Stimulated activated CD8-positive, alpha-beta memory T cell treated with anti-CD3 and anti-CD28 coated beads, Interleukin-4, amount 100 ng/mL, for 4 hours (primary cell): ENCODE measurements at regions not wholly inside any gene's neighbourhood (a gene's known extent, or its start where the extent isn't known, plus 50 kb on each side); places are given as distances from the start of the nearest gene placed in this dataset.

Experiments
- DNase-seq, 2 donors: peaks; one replicate each; pipeline ENCODE4 v3.0.0-alpha.2; 2020; ENCODE audit warnings: low read depth in 2 of 2, low spot score in 1 of 2

DNA sequence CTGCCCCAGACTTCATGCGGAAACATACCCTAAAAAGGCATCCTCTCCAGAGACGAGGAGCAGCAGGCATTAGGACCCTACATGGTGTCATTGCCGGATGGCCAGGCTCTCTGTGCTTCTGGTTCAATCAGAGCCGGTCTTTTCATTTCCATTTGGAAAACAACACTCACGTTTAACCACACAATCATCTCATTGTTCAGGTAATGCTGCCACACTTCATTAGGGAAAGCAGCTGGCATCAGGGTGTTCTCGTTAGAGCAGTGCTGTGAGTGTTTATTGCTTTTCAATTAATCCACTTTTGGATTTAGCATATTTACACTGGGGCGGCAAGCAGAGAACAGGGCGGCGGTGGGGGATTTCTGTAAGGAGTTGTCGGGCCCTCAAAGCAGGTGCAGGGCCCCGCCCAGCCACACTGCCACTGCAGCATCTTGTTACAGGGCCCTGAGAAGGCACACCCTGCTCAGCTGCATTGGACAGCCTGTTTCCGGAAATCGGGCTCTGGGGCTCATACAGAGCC, 338.6 kb downstream of the SHANK2 start:
- DNase-seq: no peak

DNA sequence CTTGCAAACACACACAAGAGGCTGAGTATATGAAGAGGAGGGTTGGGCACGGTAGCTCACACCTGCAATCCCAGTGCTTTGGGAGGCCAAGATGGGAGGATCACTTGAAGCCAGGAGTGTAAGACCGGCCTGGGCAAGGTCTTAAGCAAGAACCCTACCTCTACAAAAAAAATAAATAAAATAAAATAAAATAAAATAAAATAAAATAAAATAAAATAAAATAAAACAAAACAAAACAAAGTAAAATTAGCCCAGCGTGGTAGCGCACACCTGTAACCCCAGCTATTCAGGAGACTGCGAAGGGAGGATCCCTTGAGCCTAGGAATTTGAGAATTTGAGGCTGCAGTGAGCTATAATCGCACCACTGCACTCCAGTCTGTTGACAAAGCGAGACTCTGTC, 337.9 kb downstream of the SHANK2 start:
- no peak for DNase-seq

DNA sequence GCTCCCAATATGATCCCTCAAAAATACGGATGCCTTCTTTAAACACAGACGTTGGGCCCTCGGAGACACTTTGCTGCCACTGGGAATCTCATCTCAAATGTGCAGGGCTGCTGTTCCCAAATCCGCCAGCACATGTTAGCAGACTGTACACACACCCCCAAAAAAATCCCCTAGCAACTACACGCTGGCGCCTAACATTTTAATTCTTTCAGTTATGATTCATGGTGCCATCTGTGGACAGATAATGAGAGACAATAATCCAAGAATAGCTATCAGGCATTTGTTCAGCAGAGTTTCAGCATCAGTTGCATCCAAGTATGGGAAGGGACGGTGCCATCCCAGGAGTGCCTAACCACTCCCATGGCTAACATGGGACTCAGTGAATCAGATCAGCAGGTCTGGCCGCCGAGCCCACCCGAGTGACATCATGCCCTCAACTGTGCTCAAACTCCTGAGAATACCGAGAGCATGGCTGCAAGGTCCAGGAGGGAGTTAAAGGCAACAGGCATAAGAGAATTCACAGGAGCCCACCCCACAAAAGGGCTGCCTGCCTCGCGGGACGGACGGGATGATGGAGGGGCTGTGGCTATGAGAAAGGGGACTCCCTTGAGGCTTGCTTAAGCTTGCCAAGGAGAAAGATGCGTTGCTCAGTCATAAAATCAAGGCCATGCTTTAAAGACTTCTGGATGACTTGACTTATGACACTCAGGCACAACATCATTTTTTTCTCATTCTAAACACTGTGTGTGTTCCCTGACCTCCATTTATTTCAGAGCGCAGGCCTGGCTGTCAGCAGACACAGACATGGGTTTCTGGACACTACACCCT, 337.0 kb downstream of the SHANK2 start:
- no peak for DNase-seq

DNA sequence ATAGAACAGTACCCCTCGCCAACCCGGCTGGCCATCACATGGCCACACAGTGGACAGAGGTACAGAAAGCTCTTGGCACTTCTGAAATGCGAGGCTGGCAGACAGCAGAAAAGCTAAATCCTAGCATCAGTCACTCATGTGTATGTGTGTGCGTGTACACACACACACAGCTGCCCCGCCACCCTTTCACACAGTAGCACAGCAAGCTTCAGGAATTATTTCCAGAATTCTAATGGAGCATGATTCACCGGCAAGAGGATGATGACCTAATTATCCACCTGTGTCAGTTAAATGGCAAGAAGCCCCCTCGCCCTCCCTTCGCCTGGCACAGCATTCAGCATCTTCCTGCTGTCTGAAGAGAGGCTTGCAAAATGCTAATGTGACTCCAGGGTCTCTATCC, 336.0 kb downstream of the SHANK2 start:
- no peak for DNase-seq

DNA sequence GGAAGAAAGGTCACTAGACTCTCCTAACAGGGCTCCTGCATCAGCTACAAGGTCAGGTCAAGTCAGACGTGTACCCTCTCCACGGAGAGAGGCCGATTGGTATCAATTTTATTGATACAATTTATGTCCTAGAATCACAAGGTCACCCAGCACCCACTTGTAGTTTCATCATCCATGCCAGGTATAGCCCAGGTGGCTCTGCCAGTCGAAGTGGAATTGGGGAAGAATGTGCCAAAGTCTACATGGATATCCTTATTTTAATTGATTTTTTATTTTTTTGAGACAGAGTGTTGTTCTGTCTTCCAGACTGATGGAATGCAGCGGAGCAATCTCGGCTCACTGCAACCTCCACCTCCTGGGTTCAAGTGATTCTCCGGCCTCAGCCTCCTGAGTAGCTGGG, 334.1 kb downstream of the SHANK2 start:
- no peak for DNase-seq

DNA sequence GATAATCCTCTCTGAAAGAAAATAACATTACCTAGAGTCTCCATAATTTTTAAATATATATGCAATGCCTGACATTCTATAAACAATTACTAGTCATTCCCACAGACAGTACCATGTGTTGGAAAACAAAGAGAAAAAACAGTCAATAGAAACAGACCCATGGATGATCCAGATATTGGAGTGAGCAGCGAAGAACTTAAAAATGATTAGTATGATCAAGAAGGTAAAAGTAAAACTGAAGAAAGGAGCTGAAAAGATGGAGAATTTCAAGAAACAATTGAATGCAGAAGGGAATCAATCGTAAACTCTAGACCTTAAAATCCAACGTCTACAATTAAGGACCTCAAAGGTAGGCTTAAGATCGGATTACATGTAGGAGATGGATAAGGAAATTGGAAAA, 330.6 kb downstream of the SHANK2 start:
- DNase-seq: no peak

- no peak for DNase-seq
These were observed 328.3 kb downstream of the SHANK2 start for GRCh38 chr11:70924108-70924507.

GRCh38 chr11:70925238-70925637, 327.1 kb downstream of the SHANK2 start:
- DNase-seq: no peak

DNA sequence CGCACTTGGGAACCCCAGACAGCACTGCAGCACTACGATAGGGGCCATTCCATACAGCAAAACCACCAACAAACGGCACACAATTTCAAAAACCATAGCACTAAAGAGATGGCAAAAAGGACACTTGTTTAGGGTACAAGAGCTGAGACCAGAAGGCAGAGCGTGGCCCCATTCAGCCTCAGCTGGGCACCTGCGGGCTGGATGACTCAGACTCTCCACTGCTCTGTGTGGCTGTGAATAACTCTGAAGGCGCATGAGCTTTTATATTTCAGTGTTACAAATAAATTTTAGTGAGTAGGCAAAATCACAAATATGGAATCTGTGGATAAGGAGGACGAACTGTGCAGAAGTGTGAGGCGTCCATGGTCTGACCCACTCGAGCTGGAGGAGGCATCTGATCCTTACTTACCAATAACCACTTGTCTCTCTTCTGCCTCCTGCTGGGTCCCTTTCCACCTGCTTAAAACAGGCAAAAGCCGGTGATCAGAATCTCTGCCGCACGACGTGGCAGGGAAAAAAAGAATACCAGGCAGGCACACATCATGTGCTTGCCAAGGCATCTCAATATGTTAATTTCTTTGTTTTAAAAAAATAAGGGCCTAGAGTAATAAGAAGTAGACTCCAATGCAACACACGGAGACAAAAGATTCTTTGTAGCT, 325.7 kb downstream of the SHANK2 start:
- no peak for DNase-seq

DNA sequence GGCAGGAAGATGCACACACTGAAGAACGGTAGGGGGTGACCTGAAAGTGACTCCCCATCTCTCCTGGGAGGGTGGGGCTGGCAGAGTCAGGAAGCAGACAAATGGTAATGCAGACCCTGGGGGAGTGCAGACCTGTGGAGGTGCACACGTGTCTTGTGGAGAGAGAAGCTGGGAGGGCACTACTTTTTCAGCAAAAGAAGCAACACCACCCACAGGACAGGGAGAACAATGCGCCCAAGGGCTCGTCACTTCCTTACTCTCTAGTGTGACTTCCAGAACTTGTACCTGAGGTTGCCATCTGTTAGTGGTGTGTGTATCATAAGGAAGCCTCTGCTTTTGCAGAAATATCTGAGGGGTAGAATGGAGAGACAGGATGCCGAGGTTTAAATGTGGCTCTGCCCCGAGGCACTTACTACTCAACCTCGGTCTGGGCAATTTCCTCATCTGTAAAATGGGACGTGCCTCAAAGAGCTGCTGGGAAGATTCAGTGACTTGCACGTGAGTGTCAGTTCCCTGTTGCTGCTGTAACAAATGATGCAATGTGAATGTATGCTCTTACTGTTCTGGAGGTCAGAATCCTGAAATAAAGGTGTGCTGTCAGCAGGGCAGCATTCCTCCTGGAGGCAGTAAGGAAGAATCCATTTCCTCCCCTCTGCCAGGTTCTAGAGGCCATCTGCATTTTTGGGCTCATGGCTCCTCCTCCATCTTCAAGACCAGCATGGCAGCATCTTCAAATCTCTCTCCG, 323.4 kb downstream of the SHANK2 start:
- no peak for DNase-seq

GRCh38 chr11:70930215-70930614, 322.2 kb downstream of the SHANK2 start:
- no peak for DNase-seq

DNA sequence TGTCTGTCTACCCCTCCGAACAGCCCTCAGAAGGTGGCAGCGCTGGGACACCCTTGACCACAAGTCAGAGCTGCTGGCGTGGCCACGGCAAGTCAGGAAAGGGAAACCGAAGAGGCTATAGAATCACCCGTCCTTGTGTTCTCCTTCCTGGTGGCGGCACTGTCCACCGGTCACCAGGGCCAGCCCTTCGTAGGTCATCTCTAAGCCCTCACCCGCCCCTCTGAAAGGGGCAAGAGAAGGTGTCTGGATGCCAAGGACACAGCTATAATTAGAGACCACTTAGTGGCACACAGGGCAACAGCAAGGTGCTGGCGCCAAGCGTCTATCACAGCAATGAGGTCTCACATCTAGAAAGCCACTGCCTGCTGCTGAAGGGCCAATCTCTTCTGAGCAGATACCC, 320.9 kb downstream of the SHANK2 start:
- DNase-seq: no peak

GRCh38 chr11:70933981-70934583, 318.3 kb downstream of the SHANK2 start:
- no peak for DNase-seq

GRCh38 chr11:70935006-70935768, 317.2 kb downstream of the SHANK2 start:
- DNase-seq: no peak

DNA sequence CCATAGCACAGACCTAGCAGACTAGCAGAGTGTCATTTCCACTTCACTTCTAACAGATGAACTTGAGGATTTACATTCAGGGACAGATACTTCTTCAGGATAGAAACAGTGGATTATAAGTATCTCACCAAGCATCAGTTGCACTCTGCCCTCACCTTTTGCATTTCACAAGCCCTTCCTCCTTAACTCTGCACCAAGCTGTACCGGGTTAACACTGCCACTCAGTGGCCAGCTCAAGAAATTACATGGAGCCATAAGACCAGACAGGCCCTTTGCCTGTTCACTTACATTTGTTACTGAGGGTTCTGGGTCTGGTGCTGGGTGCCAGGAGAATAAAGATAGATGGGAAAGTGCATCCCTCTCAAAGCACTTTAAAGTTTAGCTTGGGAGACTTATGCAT, 309.8 kb downstream of the SHANK2 start:
- DNase-seq: no peak

GRCh38 chr11:70944141-70944540, 308.2 kb downstream of the SHANK2 start:
- DNase-seq: no peak

DNA sequence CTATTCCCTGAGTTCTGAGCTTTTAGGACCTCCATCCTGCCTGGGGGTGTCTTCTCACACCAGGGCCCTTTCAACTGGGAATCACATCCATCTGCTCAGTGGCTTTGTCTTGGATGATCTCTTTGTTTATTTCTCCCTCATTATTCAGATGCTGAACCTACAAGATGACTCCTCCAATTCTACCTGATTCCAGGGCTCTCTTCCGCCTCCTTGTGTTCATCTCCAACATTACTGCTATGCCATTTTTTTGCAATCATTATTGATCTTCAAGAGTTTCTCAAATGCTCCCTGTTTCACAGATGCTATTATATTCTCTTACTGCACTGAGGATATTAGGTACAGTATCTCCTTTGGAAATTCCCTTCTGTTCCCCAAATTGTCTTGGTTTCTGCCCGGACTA, 307.7 kb downstream of the SHANK2 start:
- DNase-seq: no peak

GRCh38 chr11:70948398-70948797, 304.0 kb downstream of the SHANK2 start:
- DNase-seq: no peak

DNA sequence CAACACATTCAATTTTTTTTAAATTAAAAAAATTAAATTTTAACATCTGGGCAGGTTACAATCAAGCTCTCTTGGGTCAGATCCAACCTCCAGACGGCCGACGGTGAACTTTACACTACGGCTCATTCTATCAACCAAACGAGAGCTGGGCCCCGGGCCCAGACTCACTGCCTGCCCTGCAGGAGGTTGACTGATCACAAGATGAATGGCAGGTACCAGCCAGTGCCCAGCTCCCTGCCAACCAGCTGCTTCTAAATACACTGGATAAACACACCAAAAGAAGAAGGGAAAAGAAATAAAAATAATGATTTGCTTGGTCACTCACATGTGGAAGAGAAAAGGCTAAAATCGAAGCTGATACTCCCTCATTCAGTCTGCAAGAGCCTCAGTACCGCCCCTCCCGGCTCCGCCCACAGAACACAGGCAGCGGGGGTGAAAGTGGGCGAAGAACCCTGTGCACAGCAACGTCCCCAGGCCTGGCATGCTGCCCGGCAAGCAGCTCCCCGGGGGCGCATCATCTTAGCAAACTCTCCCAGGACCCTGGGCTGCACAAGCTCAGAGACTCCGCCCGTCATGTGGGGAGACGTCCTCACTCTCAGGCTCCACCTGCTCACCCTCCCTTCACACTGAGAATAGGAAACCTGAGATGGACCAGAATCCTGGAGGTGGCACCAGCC, 303.4 kb downstream of the SHANK2 start:
- DNase-seq: no peak

DNA sequence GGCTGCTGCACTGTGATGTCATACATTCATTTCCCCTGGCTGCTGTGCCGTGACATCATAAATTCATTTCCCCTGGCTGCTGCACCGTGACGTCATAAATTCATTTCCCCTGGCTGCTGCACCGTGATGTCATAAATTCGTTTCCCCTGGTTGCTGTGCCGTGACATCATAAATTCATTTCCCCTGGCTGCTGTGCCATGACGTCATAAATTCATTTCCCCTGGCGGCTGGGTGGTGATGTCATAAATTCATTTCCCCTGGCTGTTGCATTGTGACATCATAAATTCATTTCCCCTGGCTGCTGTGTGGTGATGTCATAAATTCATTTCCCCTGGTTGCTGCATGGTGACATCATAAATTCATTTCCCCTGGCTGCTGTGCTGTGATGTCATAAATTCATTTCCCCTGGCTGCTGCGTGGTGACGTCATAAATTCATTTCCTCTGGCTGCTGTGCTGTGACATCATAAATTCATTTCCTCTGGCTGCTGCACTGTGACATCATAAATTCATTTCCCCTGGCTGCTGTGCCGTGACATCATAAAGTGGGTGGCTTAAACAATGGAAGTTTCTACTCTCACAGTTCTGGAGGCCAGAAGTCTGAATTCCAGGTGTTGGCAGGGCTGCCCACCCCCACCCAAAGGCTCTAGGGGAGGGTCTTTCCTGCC, 301.1 kb downstream of the SHANK2 start:
- no peak for DNase-seq
